ENCODE measurements at regions not wholly inside any gene's neighbourhood (a gene's known extent, or its start where the extent isn't known, plus 50 kb on each side); places are given as distances from the start of the nearest gene placed in this dataset.

GRCh38 chr4:62676962-62677361, 1476.8 kb downstream of the ADGRL3 start:
- Histone ChIP-seq H3K36me3 (ENCODE audit: insufficient read depth, low read length) (no peaks in the 10 kb centered on the region), H2AFZ (ENCODE audit: low read length) (no peak overlapping the region), H4K20me1 (ENCODE audit: insufficient read depth, low read length) (no peaks in the 10 kb centered on the region), H3K4me3 (ENCODE audit: low read depth, low read length, poor library complexity, severe bottlenecking) (no peak overlapping the region), H3K4me2 (ENCODE audit: low read length) (no peak overlapping the region), H3K4me1 (ENCODE audit: insufficient read depth, low read length, poor library complexity, severe bottlenecking) (no peaks in the 10 kb centered on the region), H3K79me2 (ENCODE audit: insufficient read depth, low read depth, low read length) (no peaks in the 10 kb centered on the region), H3K9me2 (ENCODE audit: insufficient read depth, low read length) (no peaks in the 10 kb centered on the region), H3K27ac (ENCODE audit: low read depth, low read length, poor library complexity, severe bottlenecking) (no peak overlapping the region), H3K9me3 (ENCODE audit: low read length) (no peaks in the 10 kb centered on the region)
- BruUV-seq (replicated peaks) = no TSS peak
- no peak for TF ChIP-seq EZH2phosphoT487 (IDR thresholded peaks at IDR 0.05; ENCODE audit: borderline replicate concordance, low read depth, low read length)
- TF ChIP-seq CTCF (conservative IDR thresholded peaks at IDR 0.05; ENCODE audit: low read length) = no peak
- POLR2A ChIA-PET = no interaction called here
- CTCF ChIA-PET (ENCODE audit: unreplicated experiment) = no interaction called here
- DNase-seq (ENCODE audit: low spot score) = no peak
- intact Hi-C loops (cut with micrococcal nuclease; ENCODE audit: unreplicated experiment) = no loop called here

GRCh38 chr4:62670514-62670913, 1470.4 kb downstream of the ADGRL3 start:
- ChIA-PET CTCF (ENCODE audit: unreplicated experiment) (interaction anchor here (0.6 kb wide), 1 partner anchor 705 kb away, joined by 3 read pairs; no protein-coding TSS in a partner anchor), POLR2A (no interaction called here)
- no peak overlapping the region for H3K4me3 ChIP-seq (ENCODE audit: low read depth, low read length, poor library complexity, severe bottlenecking)
- no peaks in the 10 kb centered on the region for H3K79me2 ChIP-seq (ENCODE audit: insufficient read depth, low read depth, low read length)
- no peaks in the 10 kb centered on the region for H3K9me2 ChIP-seq (ENCODE audit: insufficient read depth, low read length)
- TF ChIP-seq CTCF (conservative IDR thresholded peaks at IDR 0.05; ENCODE audit: low read length) (no peak), EZH2phosphoT487 (IDR thresholded peaks at IDR 0.05; ENCODE audit: borderline replicate concordance, low read depth, low read length) (no peak)
- no peaks in the 10 kb centered on the region for H3K9me3 ChIP-seq (ENCODE audit: low read length)
- no peaks in the 10 kb centered on the region for H3K36me3 ChIP-seq (ENCODE audit: insufficient read depth, low read length)
- no peak overlapping the region for H3K4me2 ChIP-seq (ENCODE audit: low read length)
- H4K20me1 ChIP-seq (ENCODE audit: insufficient read depth, low read length) = no peaks in the 10 kb centered on the region
- BruUV-seq (replicated peaks) = no TSS peak
- H2AFZ ChIP-seq (ENCODE audit: low read length) = no peak overlapping the region
- intact Hi-C loops (cut with micrococcal nuclease; ENCODE audit: unreplicated experiment) = no loop called here
- DNase-seq (ENCODE audit: low spot score) = no peak
- no peak overlapping the region for H3K27ac ChIP-seq (ENCODE audit: low read depth, low read length, poor library complexity, severe bottlenecking)
- H3K4me1 ChIP-seq (ENCODE audit: insufficient read depth, low read length, poor library complexity, severe bottlenecking) = no peaks in the 10 kb centered on the region

- no peak for DNase-seq (ENCODE audit: low spot score)
- no peak overlapping the region for H3K27ac ChIP-seq (ENCODE audit: low read depth, low read length, poor library complexity, severe bottlenecking)
- ChIA-PET POLR2A (no interaction called here), CTCF (ENCODE audit: unreplicated experiment) (no interaction called here)
- no peaks in the 10 kb centered on the region for H3K9me3 ChIP-seq (ENCODE audit: low read length)
- H3K4me2 ChIP-seq (ENCODE audit: low read length) = no peak overlapping the region
- H3K4me3 ChIP-seq (ENCODE audit: low read depth, low read length, poor library complexity, severe bottlenecking) = no peak overlapping the region
- intact Hi-C loops (cut with micrococcal nuclease; ENCODE audit: unreplicated experiment) = no loop called here
- no peak overlapping the region for H2AFZ ChIP-seq (ENCODE audit: low read length)
- BruUV-seq (replicated peaks) = no TSS peak
- no peaks in the 10 kb centered on the region for H3K36me3 ChIP-seq (ENCODE audit: insufficient read depth, low read length)
- no peaks in the 10 kb centered on the region for H4K20me1 ChIP-seq (ENCODE audit: insufficient read depth, low read length)
- TF ChIP-seq CTCF (conservative IDR thresholded peaks at IDR 0.05; ENCODE audit: low read length) = no peak
- no peak for TF ChIP-seq EZH2phosphoT487 (IDR thresholded peaks at IDR 0.05; ENCODE audit: borderline replicate concordance, low read depth, low read length)
- no peaks in the 10 kb centered on the region for H3K4me1 ChIP-seq (ENCODE audit: insufficient read depth, low read length, poor library complexity, severe bottlenecking)
- H3K9me2 ChIP-seq (ENCODE audit: insufficient read depth, low read length) = no peaks in the 10 kb centered on the region
- H3K79me2 ChIP-seq (ENCODE audit: insufficient read depth, low read depth, low read length) = no peaks in the 10 kb centered on the region
These were observed 1461.7 kb downstream of the ADGRL3 start for GRCh38 chr4:62661821-62662220.

All from OCI-LY7 (cell line).